ENCODE measurements at regions not wholly inside any gene's neighbourhood (a gene's known extent, or its start where the extent isn't known, plus 50 kb on each side); places are given as distances from the start of the nearest gene placed in this dataset.

- no peak for DNase-seq
These were observed 96.3 kb downstream of the FOXF2 start for GRCh38 chr6:1485678-1486077.

GRCh38 chr6:1486387-1486786 lies 97.0 kb downstream of the FOXF2 start:
- no peak for DNase-seq

- DNase-seq = no peak
These were observed 97.9 kb downstream of the FOXF2 start for GRCh38 chr6:1487239-1487638.

- DNase-seq = no peak
These were observed 101.6 kb downstream of the FOXF2 start for GRCh38 chr6:1491025-1491424.

GRCh38 chr6:1491591-1492319 lies 102.4 kb downstream of the FOXF2 start:
- DNase-seq = no peak

- DNase-seq = no peak
These were observed 105.3 kb downstream of the FOXF2 start for GRCh38 chr6:1494671-1495070.

- no peak for DNase-seq
These were observed 106.0 kb downstream of the FOXF2 start for GRCh38 chr6:1495344-1495743.

- DNase-seq = no peak
These were observed 106.7 kb downstream of the FOXF2 start for GRCh38 chr6:1496092-1496491.

GRCh38 chr6:1496836-1497760 lies 107.7 kb downstream of the FOXF2 start:
- peak; percentile 15 to 43 for DNase-seq

- no peak for DNase-seq
These were observed 108.4 kb downstream of the FOXF2 start for GRCh38 chr6:1497761-1498105.

GRCh38 chr6:1498491-1499113 lies 109.2 kb downstream of the FOXF2 start:
- no peak for DNase-seq

GRCh38 chr6:1499777-1500176 lies 109.9 kb upstream of the FOXC1 start:
- DNase-seq = no peak

GRCh38 chr6:1500913-1501312 lies 108.8 kb upstream of the FOXC1 start:
- no peak for DNase-seq

GRCh38 chr6:1502041-1502440 lies 107.7 kb upstream of the FOXC1 start:
- no peak for DNase-seq

GRCh38 chr6:1503811-1504210 lies 105.9 kb upstream of the FOXC1 start:
- DNase-seq = no peak

- DNase-seq = no peak
These were observed 105.2 kb upstream of the FOXC1 start for GRCh38 chr6:1504465-1504864.

- no peak for DNase-seq
These were observed 102.5 kb upstream of the FOXC1 start for GRCh38 chr6:1507251-1507650.

GRCh38 chr6:1509241-1509640 lies 100.5 kb upstream of the FOXC1 start:
- DNase-seq = no peak

- no peak for DNase-seq
These were observed 99.5 kb upstream of the FOXC1 start for GRCh38 chr6:1510239-1510638.

GRCh38 chr6:1513215-1513780 lies 96.4 kb upstream of the FOXC1 start:
- DNase-seq = no peak

GRCh38 chr6:1514078-1514477 lies 95.6 kb upstream of the FOXC1 start:
- no peak for DNase-seq

GRCh38 chr6:1515280-1515679 lies 94.4 kb upstream of the FOXC1 start:
- no peak for DNase-seq

GRCh38 chr6:1515781-1516180 lies 93.9 kb upstream of the FOXC1 start:
- no peak for DNase-seq
